GM19035 (cell line): ENCODE measurements at regions not wholly inside any gene's neighbourhood (a gene's known extent, or its start where the extent isn't known, plus 50 kb on each side); places are given as distances from the start of the nearest gene placed in this dataset.
"Not testable (repeated sequence)": the region's sequence is repeated elsewhere in the genome, so short reads cannot be mapped to it uniquely, and the experiment has no call there.

Experiments used
- ATAC-seq: cut with Tn5 transposase; IDR thresholded peaks from one replicate; pipeline ENCODE4 v1.9.1; 2021; ENCODE audit not compliant: unreplicated experiment

DNA sequence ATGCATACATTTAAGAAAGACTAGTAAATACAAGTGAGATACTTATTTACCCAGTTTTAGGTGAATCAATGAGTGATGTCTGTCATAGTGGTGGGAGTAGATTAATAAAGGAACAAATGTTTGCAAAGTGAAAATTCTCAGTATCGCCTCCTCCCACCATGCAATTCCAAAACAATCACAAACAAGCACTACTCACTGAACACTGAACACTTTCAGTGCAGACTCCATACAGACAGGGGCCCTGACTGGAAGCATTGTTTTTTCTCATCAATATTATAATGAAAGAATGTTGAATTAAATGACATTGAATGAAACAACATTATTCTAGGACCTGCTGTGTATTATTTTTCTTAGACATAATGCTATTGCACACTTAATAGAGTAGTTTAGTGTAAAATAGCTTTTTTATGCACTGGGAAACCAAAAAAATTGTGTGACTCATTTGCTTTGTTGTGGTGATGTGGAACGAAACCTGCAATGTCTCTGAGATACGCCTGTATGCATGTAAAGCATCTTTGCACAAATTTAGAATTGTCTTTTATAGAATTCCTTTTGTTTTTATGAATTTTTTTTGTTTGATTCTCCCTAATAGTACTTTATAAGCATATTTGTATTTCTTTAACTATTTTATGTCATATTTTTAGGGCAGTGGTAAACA lies 317.5 kb downstream of the UTRN start:
- ATAC-seq = no peak

DNA sequence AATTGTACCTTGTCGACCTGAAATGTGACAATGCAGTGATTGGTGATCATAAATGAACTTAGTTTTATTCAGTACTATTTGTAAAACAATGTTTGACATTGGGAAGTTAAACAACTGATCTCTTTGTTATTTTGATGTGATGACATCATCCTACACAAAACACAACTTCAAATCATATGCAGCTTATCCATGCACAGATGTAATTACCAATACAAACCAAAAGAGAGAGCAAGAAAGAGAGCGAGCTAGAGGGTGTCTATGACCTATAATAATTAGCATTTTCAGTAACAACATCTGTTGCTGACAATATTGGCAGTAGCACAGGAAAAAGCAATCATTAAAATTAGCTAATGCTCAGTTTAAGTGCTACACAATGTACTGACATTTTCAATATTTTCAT lies 320.9 kb downstream of the UTRN start:
- ATAC-seq = no peak

DNA sequence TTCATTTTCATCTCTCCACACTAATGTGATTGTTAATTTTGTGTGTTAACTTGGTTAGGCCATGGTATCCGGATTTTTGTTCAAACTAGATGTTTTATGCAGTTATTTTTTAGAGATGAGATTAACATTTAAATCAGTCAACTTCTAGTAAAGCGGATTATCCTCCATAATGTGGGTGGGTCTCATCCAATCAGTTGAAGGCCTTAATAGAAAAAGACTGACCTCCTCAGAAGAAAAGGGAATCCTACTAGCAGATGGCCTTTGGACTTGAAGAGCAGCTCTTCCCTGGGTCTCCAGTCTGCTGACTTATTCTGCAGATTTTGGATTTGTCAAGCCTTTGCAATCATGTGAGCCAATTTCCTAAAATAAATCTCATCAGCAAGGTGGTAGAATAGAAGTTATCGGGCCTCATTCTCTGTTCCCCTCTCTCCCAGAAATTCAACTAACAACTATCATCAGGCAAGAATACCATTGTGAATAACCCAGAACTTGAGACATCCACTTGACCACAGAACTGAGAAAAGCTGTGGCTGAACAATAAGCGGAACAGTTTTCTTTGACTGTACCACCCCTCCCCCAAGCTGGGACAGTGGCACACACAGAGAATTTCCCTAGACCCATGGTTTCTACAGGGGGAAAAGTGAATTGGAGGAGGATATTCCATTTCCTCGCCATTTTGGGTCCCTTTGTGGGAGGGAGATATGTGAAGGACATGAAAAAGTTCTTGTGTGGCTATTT lies 323.0 kb downstream of the UTRN start:
- ATAC-seq = no peak

DNA sequence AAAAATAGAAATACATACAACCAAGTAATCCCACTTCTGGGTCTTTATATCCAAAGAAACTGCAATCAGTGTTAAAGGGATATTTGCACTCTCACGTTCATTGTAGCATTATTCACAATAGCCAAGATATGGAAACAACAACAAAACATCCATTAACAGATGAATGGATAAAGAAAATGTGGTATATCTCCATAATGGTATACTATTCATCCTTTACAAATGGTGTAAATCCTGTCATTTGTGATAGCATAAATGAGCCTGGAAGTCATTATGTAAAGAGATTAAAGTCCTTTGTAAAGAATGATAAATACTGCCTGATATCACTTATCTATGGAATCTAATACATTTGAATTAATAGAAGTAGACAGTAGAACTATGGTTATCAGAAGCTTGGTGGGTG lies 327.7 kb downstream of the UTRN start:
- no peak for ATAC-seq

DNA sequence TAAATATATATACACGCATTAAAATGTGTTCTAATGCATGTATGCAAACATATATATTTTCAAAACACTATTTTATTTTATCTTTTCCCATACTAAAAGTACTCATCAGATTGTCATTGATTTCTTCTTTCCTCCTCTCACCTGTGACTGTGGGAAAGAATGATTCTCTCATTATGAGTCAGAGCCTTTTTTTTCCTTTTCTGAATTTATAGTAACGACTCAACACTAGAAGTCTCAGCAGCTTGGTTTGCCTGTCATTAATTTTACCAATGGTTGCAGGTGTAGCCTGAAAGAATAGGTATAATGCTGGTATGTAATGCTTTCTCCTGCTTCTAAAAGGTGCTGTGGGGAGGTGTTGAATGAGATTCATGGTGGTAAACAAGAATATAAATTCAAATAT lies 328.7 kb downstream of the UTRN start:
- no peak for ATAC-seq

DNA sequence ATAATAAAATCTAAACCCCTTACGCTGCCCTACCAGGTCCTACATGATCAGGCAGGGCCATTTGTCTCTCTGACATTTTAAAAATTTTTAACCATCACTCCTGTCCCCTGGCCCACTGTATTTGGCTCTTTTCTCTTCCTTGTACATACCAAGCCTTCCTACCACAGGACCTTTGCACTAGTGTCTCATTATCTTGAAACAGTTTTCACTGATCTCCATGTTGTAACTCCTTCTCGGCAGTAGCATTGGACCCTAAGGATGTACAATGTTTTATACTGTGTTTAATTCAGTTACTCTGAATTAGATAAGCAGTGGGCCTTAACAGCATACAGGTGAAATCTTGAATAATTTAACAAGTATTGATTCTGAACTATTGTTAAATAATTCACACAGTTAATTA lies 330.7 kb downstream of the UTRN start:
- ATAC-seq = no peak

DNA sequence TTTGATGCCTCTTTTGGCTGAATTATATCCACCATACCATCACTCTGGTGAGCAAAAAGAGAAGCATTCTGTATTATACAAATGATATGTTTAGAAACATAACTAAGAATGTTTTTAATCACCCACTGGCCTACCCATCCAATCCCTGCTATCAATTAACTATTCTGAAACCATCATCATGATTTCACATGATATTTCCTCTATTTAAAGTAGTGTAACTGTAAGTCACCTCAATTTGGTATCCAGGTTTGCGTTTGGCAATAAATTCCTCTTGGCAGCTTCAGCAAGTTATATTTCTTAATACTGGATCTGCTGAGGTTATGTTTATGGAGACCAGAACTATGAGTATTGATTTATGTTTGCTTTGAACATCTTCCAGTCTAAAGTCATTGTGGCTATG lies 332.1 kb downstream of the UTRN start:
- no peak for ATAC-seq

DNA sequence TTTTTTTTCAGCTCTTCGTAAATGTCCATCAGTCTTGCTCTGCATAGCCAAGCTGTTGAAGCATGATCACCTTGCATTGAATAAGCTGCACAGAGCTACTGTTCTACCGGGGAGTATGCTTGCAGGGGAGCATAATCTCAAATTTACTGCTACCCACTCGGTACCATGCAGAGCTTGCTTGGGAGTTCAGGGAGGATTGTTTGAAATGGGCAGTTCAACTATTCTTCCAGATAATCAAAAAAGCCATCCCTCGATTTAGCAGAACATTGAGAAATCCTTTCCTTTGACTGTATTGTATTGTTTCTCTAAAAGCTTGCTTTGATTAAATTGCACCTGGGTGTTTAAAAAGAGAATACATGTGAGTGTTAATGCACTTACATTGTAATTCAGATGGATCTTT lies 332.6 kb downstream of the UTRN start:
- no peak for ATAC-seq

DNA sequence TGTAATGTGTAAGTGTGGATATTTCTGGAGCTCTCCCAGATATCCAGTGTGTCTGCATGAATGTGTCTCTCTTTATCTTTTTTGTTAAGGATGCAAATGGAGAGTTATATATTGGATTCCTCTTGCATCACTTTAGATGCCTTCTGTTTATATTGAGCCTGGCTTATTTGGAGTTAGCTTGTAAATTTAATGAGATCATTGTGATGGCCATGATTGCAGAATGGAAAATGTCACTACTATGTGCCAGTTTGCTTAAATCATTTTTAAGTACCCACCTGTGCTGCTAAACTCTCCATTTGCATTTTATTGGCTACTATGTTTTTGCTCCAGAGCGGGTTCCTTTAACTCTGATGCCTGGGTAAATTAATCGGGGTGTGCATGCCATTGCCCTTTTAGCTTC lies 334.8 kb downstream of the UTRN start:
- no peak for ATAC-seq

DNA sequence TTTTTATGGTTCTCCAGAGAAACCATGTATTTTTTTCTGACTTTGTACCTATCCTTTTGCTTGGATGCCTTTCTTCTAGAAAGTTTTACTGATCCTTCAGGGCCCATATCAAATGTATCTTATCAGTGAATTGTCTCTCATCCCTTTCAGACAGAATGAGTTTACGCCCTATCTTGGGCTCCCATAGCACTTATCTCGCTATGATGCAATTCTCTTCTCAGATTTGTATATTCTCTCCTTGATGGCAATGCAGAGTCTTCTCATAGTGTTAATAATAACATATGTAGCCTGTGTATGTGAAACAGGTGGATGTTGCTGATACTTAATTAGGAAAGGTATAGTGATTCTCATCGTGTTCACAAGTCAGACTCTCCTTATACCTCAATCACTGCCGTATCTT lies 336.2 kb downstream of the UTRN start:
- ATAC-seq = no peak

DNA sequence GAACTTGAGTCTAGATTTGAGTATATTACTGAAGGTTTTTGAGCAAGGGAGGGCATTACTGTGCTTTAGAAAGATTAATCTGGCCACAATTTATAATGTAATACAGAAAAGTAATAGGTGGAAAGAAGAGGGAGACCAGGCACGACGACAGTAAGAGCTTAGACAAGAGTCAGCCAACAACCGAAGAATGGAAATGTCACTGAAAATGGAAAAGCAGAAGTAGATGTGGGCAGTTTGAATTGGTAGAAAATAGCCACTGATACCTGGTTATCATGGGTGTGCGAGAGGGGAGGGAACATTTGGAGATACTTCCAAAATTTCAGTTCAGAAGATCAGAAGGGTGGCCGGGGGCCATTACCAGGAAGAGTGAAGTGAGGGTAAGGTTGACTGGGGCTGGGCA lies 339.1 kb downstream of the UTRN start:
- ATAC-seq = no peak

DNA sequence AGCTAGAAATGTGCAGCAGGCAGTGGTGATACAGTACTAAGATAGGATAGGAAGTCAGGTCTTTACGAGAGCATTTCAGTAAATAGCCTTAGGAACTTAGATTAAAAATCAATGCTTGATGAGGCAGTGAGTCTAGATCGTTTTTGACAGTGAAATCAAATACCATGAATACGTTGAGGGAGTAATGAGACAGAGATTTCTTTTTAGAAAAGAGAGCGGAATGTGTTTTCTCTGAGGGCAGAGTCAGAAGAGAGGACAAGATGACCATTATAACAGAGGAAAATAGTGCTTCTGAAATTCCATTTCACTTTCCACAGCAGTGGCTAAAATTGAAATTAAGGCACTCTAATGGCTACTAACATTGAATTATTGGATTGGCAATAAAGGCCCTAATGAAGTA lies 339.6 kb downstream of the UTRN start:
- ATAC-seq = no peak

DNA sequence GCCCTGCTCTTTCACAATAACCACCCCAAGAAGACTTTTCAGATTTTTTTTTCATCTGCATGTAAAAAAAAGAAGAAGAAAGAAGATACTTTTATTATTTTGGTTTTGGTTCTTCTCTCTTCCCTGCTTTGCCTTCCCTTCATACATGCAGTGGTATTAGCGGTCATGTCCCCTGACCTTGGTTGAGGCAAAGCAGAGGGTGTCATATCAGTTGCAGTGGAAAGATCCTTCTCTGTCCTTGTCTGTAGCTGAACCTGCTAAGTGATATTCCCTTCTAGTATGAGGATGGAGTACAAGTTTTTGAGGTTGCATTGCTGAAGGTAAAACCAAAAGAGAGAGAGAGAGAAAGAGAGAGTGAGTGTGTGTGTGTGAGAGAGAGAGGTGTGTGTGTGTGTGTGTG lies 345.7 kb downstream of the UTRN start:
- ATAC-seq = no peak

DNA sequence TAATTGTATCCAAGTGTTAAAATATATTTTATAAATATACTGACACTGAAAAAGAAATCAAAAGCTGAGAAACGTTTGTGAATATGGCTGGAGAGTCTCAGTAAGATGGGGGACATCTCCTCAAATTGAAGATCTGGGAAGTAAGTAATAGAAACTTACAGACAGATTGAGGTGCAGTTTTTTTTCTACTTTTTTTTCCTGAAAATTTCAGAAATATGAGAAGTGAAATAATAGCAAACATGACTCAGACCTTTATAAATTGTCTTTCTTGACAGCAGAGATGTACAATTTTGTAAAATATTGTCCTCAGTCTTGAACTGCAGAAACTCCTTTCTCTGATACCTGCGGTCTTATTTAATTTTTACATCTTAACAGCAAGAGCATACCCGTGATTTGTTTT lies 347.1 kb downstream of the UTRN start:
- no peak for ATAC-seq

DNA sequence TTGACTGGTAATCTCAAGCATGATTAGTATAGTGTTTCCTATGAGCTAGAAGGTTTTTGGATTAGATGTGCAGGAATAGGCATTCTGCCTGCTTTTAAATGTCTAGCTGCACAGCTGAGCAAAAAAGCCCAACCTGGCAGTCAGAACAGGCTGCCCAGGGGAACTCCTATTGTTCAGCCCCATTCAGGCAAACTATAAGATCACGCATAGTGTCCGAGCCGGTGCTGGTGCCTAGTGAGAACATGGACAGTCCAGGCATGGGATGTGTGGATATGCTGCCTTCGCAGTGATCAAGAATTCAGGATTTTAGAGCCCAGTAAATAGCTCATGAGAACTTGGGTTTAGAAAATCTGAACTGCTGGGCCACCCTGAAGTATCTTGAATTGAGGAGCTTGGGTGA lies 348.8 kb downstream of the UTRN start:
- ATAC-seq = no peak

DNA sequence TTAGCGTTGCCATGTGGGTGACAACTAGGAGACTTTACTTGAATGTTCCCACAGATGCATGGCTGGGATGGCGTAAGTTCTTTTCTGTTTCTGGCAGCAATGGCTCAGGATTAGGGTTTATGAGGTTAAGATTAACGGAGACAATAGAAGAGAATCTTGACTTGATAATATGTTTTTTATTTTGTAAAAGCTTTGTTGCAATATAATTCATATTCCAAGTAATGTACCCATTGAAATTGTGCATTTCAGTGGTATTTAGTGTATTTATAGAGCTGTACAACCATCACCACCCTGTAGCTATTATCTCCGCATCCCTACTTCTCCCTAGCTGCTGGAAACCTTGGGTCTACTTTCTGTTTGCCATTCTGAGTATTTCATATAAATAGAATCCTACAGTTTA lies 349.2 kb downstream of the UTRN start:
- no peak for ATAC-seq

DNA sequence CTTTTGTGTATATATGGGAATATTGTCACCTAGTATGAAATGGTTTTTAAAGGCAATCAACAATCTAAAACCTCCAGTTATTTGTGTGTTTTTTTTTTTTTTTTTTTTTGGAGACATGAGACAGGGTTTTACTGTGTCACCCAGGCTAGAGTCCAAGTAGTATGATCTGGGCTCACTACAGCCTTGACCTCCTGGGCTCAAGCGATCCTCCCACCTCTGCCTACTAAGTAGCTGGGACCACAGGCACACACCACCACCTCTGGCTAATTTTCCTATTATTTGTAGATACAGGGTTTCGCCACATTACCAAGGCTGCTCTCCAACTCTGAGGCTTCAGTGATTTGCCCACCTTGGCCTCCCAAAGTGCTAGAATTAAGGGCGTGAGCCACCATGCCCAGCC lies 349.9 kb downstream of the UTRN start:
- no peak for ATAC-seq

DNA sequence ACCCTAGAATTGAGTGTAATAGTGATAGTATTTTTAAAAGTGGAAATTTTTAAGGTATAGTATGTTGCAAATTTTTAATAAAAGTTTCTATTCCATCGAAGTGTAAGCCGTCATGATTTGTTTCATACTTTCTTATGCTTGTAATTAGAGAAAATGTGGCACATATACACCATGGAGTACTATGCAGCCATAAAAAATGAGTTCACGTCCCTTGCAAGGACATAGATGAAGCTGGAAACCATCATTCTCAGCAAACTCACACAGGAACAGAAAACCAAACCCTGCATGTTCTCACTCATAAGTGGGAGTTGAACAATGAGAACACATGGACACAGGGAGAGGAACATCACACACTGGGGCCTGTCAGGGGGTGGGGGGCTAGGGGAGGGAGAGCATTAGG lies 350.9 kb downstream of the UTRN start:
- not testable (repeated sequence) for ATAC-seq

DNA sequence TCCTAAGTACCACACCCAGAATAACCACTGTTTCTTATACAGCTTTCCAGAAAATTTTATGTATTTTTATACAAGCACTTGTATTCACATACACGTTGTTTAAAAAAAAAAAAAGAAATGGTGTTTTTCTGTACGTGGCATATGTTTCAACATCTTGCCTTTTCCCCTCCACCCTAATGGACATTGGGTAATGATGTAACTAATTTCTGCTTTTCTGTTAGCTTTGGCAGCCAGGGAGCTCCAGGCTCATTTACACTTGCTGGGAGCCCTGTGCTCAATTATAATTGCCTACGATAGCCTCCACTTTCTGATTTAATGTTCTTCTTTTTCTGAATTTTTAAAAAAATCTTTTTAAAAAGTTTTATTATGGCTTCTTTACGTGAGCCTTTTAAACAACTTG lies 352.4 kb downstream of the UTRN start:
- no peak for ATAC-seq

DNA sequence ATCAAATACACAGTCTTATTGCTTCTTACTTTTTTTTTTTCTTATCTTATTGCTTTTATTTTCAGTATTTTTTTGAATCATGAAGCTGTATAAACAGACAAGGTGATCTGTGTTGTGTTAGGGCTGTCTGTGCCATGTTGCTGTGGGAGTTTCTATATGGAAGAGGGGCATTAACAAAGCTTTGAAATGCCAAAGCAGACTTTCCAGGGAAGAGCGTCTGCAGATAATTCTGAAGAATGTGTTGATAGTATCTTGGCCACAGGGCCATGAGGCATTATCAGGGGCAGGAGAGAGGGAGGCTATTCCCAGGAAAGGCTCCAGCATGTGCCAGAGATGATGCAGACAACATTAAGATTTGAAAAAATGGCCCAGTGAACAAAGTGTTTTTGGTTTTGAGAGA lies 354.5 kb downstream of the UTRN start:
- ATAC-seq = no peak

DNA sequence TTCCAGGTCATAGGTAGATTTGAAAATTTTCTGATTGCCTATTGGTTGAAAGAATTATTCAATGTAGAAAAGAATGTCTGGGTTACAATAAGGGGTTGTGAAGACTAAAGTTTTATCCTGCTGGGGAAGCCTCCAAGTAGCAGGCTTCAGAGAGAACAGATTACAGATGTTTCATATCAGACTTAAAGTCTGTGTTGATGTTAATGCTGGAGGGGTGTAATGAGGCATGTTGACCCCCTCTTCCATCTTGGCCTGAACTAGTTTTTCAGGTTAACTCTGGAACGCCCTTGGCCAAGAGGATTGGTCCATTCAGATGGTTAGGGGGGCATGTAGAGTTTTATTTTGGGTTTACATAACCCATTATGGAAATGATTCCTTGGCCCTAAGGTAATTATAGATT lies 356.2 kb downstream of the UTRN start:
- no peak for ATAC-seq

DNA sequence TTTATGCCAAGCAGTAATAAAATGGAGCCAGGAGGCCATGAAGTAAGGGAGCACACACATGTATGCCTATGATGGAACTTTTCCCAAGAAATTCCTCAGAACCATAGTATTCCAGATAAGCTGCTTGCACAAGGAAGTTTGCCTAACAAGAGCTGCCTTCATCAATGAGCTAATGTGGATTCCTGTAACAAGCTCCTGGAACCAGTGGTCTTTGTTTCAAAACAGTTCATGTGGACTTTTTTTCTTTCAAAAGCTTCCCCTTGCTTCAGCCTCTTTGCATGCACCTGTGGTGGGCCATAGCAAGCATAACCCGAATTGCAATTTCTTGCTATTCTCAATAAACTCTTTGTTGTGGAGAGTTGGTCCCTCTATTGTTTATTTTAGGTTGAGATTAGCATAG lies 359.6 kb downstream of the UTRN start:
- no peak for ATAC-seq
